Hepatocyte (in vitro differentiated cells): ENCODE measurements at regions not wholly inside any gene's neighbourhood (a gene's known extent, or its start where the extent isn't known, plus 50 kb on each side); places are given as distances from the start of the nearest gene placed in this dataset.

Source experiments
- DNase-seq: peaks from one replicate; pipeline ENCODE4 v3.0.0-alpha.2; 2016; ENCODE audit warnings: low spot score
- H2AFZ ChIP-seq: fragments of 200-600 bp; sonication (generic); 2 replicates; pipeline ENCODE4 v1.6.0; 2016; ENCODE audit warnings: antibody characterized with exemption, mild to moderate bottlenecking
- H3K27ac ChIP-seq: fragments of 200-600 bp; sonication (generic); 2 replicates; pipeline ENCODE4 v1.5.1; 2016; ENCODE audit warnings: mild to moderate bottlenecking
- H3K27me3 ChIP-seq: fragments of 200-600 bp; sonication (generic); 2 replicates; pipeline ENCODE4 v1.6.1; 2016
- H3K36me3 ChIP-seq: fragments of 200-600 bp; sonication (generic); replicated peaks from 2 replicates; pipeline ENCODE4 v1.5.1; 2016; ENCODE audit warnings: low read depth; ENCODE audit not compliant: insufficient read depth
- H3K4me1 ChIP-seq: fragments of 200-600 bp; sonication (generic); 2 replicates; pipeline ENCODE4 v1.5.1; 2016; ENCODE audit warnings: mild to moderate bottlenecking, moderate library complexity; ENCODE audit not compliant: insufficient read depth
- H3K4me2 ChIP-seq: fragments of 200-600 bp; sonication (generic); 2 replicates; pipeline ENCODE4 v1.6.0; 2016
- H3K4me3 ChIP-seq: fragments of 200-600 bp; sonication (generic); 2 replicates; pipeline ENCODE4 v1.5.1; 2016; ENCODE audit warnings: mild to moderate bottlenecking
- H3K79me2 ChIP-seq: fragments of 200-600 bp; sonication (generic); 2 replicates; pipeline ENCODE4 v1.6.0; 2017; ENCODE audit warnings: mild to moderate bottlenecking
- H3K9me2 ChIP-seq: fragments of 200-600 bp; sonication (generic); replicated peaks from 2 replicates; pipeline ENCODE4 v1.6.0; 2017; ENCODE audit warnings: mild to moderate bottlenecking; ENCODE audit not compliant: insufficient read depth
- H3K9me3 ChIP-seq: fragments of 200-600 bp; sonication (generic); 2 replicates; pipeline ENCODE4 v1.5.1; 2016; ENCODE audit warnings: low read depth, mild to moderate bottlenecking
- H4K20me1 ChIP-seq: fragments of 200-600 bp; sonication (generic); 2 replicates; pipeline ENCODE4 v1.6.0; 2016; ENCODE audit warnings: mild to moderate bottlenecking; ENCODE audit not compliant: insufficient read depth, poor library complexity, severe bottlenecking
- CTCF ChIP-seq: fragments of 200-600 bp; sonication (generic); IDR thresholded peaks from 2 replicates; pipeline ENCODE4 v1.5.1; 2016; ENCODE audit warnings: antibody characterized with exemption, mild to moderate bottlenecking; ENCODE audit not compliant: poor library complexity
- EZH2 ChIP-seq: fragments of 200-600 bp; sonication (generic); IDR thresholded peaks from 2 replicates; pipeline ENCODE4 v1.6.1; 2016; ENCODE audit warnings: antibody characterized with exemption, mild to moderate bottlenecking, borderline replicate concordance
- EZH2phosphoT487 ChIP-seq: fragments of 200-600 bp; sonication (generic); IDR thresholded peaks from one replicate; pipeline ENCODE4 v1.6.1; 2018; ENCODE audit warnings: antibody characterized with exemption, mild to moderate bottlenecking, low read depth, moderate library complexity; ENCODE audit not compliant: unreplicated experiment, severe bottlenecking
- WGBS: methylation state at CpG from one replicate; pipeline ENCODE4 v1.1.6; 2016; ENCODE audit warnings: low lambda C conversion rate; ENCODE audit errors: missing lambda C conversion rate; 5-methylcytosine and 5-hydroxymethylcytosine counted together

- no peaks in the 10 kb centered on the region for H4K20me1 ChIP-seq
- TF ChIP-seq CTCF (no peak), EZH2phosphoT487 (no peak), EZH2 (no peak)
- H3K36me3 ChIP-seq, result no peaks in the 10 kb centered on the region
- no peaks in the 10 kb centered on the region for H3K79me2 ChIP-seq
- 83% methylated on average over 2 of the region's 2 CpGs for WGBS
- H3K27ac ChIP-seq, result no peak overlapping the region
- H2AFZ ChIP-seq, result no peak overlapping the region
- H3K4me1 ChIP-seq, result no peaks in the 10 kb centered on the region
- no peaks in the 10 kb centered on the region for H3K27me3 ChIP-seq
- no peaks in the 10 kb centered on the region for H3K9me2 ChIP-seq
- H3K4me2 ChIP-seq, result no peak overlapping the region
- no peak for DNase-seq
- no peaks in the 10 kb centered on the region for H3K9me3 ChIP-seq
- no peak overlapping the region for H3K4me3 ChIP-seq
Measured at GRCh38 chr14:42441615-42442014, 834.9 kb downstream of the LRFN5 start.

GRCh38 chr14:42437809-42438208 lies 831.1 kb downstream of the LRFN5 start:
- H3K9me3 ChIP-seq, result no peaks in the 10 kb centered on the region
- DNase-seq, result no peak
- 91% methylated on average over 5 of the region's 5 CpGs for WGBS
- H3K27ac ChIP-seq, result no peak overlapping the region
- TF ChIP-seq EZH2phosphoT487 (no peak), EZH2 (no peak), CTCF (no peak)
- no peaks in the 10 kb centered on the region for H3K27me3 ChIP-seq
- no peaks in the 10 kb centered on the region for H3K79me2 ChIP-seq
- H4K20me1 ChIP-seq, result no peaks in the 10 kb centered on the region
- no peaks in the 10 kb centered on the region for H3K36me3 ChIP-seq
- H2AFZ ChIP-seq, result no peak overlapping the region
- no peak overlapping the region for H3K4me2 ChIP-seq
- H3K4me3 ChIP-seq, result no peak overlapping the region
- no peaks in the 10 kb centered on the region for H3K9me2 ChIP-seq
- H3K4me1 ChIP-seq, result no peaks in the 10 kb centered on the region

- 75% methylated on average over 2 of the region's 2 CpGs for WGBS
- Histone ChIP-seq H3K9me3 (no peaks in the 10 kb centered on the region), H2AFZ (no peak overlapping the region), H3K36me3 (no peaks in the 10 kb centered on the region), H3K4me3 (no peak overlapping the region), H4K20me1 (no peaks in the 10 kb centered on the region), H3K4me1 (no peaks in the 10 kb centered on the region), H3K27ac (no peak overlapping the region), H3K4me2 (no peak overlapping the region), H3K27me3 (no peaks in the 10 kb centered on the region), H3K9me2 (no peaks in the 10 kb centered on the region), H3K79me2 (no peaks in the 10 kb centered on the region)
- no peak for DNase-seq
- TF ChIP-seq EZH2 (no peak), CTCF (no peak), EZH2phosphoT487 (no peak)
Measured at GRCh38 chr14:42429401-42429800, 822.7 kb downstream of the LRFN5 start.

GRCh38 chr14:42428996-42429395 lies 822.3 kb downstream of the LRFN5 start:
- Histone ChIP-seq H3K79me2 (no peaks in the 10 kb centered on the region), H3K9me2 (no peaks in the 10 kb centered on the region), H3K9me3 (no peaks in the 10 kb centered on the region), H3K27me3 (no peaks in the 10 kb centered on the region), H3K4me2 (no peak overlapping the region), H3K27ac (no peak overlapping the region), H2AFZ (no peak overlapping the region), H3K36me3 (no peaks in the 10 kb centered on the region), H3K4me1 (no peaks in the 10 kb centered on the region), H3K4me3 (no peak overlapping the region), H4K20me1 (no peaks in the 10 kb centered on the region)
- no peak for DNase-seq
- TF ChIP-seq CTCF, result no peak
- TF ChIP-seq EZH2, result no peak
- no peak for TF ChIP-seq EZH2phosphoT487
- 68% methylated on average over 1 of the region's 1 CpG for WGBS
